ENCODE measurements at regions not wholly inside any gene's neighbourhood (a gene's known extent, or its start where the extent isn't known, plus 50 kb on each side); places are given as distances from the start of the nearest gene placed in this dataset.

GRCh38 chr2:145846982-145847381 is 1327.1 kb upstream of the ZEB2 start:
- no peak for TF ChIP-seq POLR2A (IDR thresholded peaks at IDR 0.05)
- TF ChIP-seq, protein P1, sequence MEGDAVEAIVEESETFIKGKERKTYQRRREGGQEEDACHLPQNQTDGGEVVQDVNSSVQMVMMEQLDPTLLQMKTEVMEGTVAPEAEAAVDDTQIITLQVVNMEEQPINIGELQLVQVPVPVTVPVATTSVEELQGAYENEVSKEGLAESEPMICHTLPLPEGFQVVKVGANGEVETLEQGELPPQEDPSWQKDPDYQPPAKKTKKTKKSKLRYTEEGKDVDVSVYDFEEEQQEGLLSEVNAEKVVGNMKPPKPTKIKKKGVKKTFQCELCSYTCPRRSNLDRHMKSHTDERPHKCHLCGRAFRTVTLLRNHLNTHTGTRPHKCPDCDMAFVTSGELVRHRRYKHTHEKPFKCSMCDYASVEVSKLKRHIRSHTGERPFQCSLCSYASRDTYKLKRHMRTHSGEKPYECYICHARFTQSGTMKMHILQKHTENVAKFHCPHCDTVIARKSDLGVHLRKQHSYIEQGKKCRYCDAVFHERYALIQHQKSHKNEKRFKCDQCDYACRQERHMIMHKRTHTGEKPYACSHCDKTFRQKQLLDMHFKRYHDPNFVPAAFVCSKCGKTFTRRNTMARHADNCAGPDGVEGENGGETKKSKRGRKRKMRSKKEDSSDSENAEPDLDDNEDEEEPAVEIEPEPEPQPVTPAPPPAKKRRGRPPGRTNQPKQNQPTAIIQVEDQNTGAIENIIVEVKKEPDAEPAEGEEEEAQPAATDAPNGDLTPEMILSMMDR (IDR thresholded peaks at IDR 0.05): no peak

Data from testis (tissue), 2 donors.